HFF-Myc (cell line): ENCODE measurements at regions not wholly inside any gene's neighbourhood (a gene's known extent, or its start where the extent isn't known, plus 50 kb on each side); places are given as distances from the start of the nearest gene placed in this dataset.

Experiments
- DNase-seq: peaks from one replicate; pipeline ENCODE4 v3.0.0-alpha.2; 2011; ENCODE audit warnings: low read depth; ENCODE audit errors: extremely low read depth
- H3K4me3 ChIP-seq: replicated peaks from 2 replicates; pipeline ENCODE4 v1.5.1; 2011; ENCODE audit warnings: low read depth, mild to moderate bottlenecking, control low read depth, low read length
- TF ChIP-seq, protein P1 (sequence below): IDR thresholded peaks from 2 replicates; pipeline ENCODE4 v1.5.1; 2012; ENCODE audit warnings: mild to moderate bottlenecking, low read depth, low read length, control low read depth; ENCODE audit errors: missing control alignments

DNA sequence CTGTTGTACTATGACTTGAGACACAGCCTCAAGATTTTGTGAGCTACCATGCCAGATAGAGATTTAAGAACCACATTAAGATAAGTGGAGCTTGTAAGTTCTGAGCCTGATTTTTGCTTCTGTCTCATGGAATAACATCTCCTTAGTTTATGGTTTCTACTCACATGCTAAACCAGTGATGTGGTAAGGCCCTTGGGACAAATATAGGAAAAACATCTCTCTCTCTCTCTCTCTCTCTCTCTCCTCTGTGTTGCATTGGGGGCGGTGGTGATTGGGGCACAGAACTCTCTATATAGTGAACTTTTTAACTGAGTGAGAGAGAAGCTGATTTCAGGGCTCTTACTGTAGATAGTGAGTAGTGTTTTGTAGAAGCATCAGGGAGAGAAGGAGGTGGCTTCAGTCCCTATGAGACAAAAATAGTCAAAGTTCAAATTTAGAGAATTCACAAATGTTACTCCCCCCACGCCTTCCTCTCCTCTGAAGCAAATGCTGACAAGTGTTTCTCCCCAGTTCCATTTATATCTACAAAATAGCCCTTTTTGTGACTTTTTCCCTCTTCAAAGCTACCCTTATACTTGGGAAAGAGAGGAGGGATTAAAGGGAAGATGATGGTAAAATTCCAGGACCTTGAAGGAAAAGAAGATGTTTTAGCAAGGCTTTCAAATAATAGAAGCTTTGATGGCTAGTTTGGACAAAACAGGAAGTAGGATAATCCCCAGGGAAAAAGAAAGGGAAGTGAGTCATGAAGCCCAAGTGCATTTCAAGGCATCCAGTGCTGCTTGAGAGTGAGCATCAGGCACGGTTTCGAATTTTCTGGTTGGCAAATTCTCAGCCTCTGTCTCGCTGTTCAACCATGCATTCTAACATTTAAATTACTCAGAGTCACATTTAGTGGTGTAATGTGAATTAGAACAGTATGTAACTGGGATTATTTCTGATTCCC lies 134.3 kb upstream of the AP1S2 start:
- DNase-seq = peak; percentile 36
- no peak overlapping the region for H3K4me3 ChIP-seq
- TF ChIP-seq, protein P1, sequence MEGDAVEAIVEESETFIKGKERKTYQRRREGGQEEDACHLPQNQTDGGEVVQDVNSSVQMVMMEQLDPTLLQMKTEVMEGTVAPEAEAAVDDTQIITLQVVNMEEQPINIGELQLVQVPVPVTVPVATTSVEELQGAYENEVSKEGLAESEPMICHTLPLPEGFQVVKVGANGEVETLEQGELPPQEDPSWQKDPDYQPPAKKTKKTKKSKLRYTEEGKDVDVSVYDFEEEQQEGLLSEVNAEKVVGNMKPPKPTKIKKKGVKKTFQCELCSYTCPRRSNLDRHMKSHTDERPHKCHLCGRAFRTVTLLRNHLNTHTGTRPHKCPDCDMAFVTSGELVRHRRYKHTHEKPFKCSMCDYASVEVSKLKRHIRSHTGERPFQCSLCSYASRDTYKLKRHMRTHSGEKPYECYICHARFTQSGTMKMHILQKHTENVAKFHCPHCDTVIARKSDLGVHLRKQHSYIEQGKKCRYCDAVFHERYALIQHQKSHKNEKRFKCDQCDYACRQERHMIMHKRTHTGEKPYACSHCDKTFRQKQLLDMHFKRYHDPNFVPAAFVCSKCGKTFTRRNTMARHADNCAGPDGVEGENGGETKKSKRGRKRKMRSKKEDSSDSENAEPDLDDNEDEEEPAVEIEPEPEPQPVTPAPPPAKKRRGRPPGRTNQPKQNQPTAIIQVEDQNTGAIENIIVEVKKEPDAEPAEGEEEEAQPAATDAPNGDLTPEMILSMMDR = no peak

DNA sequence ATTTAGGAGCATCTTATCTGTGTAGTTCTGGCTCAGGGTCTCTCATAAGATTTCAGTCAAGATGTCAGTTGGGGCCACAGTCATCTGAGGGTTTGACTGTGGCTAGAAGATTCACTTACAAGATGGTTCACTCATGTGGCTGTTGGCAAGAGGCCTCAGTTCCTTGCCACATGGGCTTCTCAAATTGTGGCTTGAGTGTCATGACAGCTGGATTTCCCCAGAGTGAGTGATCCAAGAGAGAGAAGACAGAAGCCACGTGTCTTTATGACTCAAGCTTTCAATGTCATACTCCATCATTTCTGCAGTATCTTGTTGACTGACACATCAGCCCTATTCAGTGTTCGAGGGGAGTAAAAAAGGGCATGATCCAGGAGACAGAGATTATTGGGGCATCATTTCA lies 131.3 kb upstream of the AP1S2 start:
- TF ChIP-seq, protein P1 = no peak
- DNase-seq = no peak
- no peak overlapping the region for H3K4me3 ChIP-seq

DNA sequence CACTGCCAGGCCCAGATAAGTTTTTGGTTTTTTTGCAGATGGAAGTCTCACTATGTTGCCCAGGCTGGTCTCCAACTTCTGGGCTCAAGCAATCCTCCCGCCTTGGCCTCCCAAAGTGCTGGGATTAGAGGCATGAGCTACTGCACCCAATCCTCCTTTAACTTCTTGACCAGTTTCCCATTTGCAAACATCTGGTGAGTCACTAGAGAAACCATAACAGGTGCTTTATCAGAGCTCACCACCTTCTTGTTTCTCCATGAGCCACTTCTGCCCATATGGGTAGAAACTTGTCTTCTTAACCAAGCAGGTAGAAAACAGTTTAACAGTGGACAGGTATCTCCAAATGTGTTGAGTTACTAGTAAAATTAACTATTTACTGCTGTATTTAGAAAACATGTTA lies 128.4 kb upstream of the AP1S2 start:
- TF ChIP-seq, protein P1 = no peak
- no peak overlapping the region for H3K4me3 ChIP-seq
- no peak for DNase-seq

DNA sequence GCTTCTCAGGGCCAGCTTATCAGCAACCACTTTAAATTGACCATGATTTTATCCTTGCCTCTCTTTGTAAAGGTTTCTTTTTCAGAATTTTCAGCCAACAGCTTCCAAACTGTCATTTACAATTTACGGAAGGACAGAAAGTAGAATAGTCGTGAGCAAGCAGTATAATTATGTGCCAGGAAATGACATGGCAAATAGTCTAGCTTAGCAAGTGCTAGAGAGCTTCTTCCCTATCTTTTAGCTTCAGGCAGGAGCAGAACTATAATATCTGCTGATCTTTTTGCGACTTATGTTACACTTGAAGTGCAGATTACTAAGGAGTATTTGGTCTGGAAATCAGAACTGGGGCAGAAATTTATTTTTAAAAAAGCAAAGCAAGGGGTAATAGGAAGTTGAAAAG lies 123.0 kb upstream of the AP1S2 start:
- TF ChIP-seq, protein P1 = no peak
- DNase-seq = no peak
- H3K4me3 ChIP-seq = no peak overlapping the region

DNA sequence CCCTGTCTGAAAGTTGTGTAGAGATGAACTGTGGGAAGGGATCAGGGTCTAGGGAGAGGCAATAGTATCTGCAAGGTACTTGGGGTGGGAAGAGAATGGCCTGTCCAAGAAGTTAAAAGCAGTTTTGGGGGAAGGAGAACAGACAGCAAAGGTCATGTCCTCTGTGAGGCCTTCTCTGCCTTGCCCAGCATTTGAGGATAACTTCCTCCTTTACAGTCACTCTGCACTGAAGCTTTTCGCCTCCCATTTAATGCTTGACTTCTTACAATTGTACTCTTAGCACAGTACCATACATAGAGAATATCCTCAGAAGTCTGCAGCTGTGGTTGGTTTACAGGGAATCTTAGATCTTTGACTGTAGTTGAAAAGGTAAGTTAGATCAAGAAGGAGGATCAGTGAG lies 121.8 kb upstream of the AP1S2 start:
- DNase-seq = no peak

DNA sequence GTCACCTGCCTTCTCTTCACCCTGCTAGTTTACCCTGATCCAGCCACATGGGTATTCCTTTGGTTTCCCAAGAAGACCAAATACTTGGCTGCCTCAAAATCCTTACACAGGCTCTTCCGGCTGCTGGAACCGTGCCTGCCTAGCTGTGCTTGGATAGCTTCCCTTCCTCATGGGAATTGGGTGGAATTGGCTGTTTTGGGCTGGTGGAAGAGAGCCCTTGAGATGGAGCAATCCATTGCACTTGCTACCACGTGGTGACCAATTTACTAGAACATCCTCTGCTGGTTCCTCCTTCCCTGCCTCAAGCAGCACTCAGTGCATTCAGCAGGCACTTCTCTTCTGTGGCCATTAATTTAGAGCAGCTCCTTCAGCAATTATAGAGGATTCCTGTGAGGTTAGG lies 119.3 kb upstream of the AP1S2 start:
- TF ChIP-seq, protein P1 = no peak
- H3K4me3 ChIP-seq = no peak overlapping the region
- no peak for DNase-seq

More for the DNA sequence above, 121.8 kb upstream of the AP1S2 start:
- no peak overlapping the region for H3K4me3 ChIP-seq
- TF ChIP-seq, protein P1 = no peak

DNA sequence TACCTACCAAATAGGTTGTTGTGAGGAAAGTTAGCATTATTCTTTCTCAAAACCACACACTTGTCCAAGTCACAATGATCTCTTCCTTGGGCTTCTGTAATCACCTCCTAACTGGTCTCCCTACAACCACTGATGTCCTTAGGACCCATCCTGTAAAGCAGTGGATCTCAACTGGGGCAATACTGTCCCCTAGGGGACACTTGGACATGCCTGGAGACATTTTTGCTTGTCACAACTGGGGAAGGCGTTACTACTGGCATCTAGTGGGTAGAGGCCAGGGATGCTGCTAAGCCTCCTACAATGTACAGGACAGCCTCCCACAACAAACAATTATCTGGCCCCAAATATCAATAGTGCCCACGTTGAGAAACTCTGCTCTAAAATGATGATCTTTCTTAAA lies 118.7 kb upstream of the AP1S2 start:
- peak; percentile 9 for DNase-seq
- no peak overlapping the region for H3K4me3 ChIP-seq
- TF ChIP-seq, protein P1 = peak; percentile 45
